Upper lobe of left lung (tissue), 4 donors: ENCODE measurements at regions not wholly inside any gene's neighbourhood (a gene's known extent, or its start where the extent isn't known, plus 50 kb on each side); places are given as distances from the start of the nearest gene placed in this dataset.

Source experiments
- EP300 ChIP-seq, 4 donors: sonication (generic); formaldehyde crosslinking; IDR thresholded peaks; one replicate each; pipeline ENCODE4 v1.5.1; 2017; ENCODE audit warnings: antibody characterized with exemption in 4 of 4, control low read depth in 2 of 4
- POLR2A ChIP-seq, 4 donors: fragments of 450-650 bp; IDR thresholded peaks; one replicate each; pipeline ENCODE4 v1.5.1; 2016 to 2017; ENCODE audit warnings: antibody characterized with exemption in 4 of 4, mild to moderate bottlenecking in 2 of 4
- POLR2AphosphoS5 ChIP-seq, 2 donors: sonication (generic); formaldehyde crosslinking; IDR thresholded peaks; one replicate each; pipeline ENCODE4 v1.5.1; 2017; ENCODE audit warnings: antibody characterized with exemption in 2 of 2
- TF ChIP-seq, protein P1 (sequence below), 6 experiments: fragments of 450-650 bp in 4 of 6; fragments of 200-600 bp in 2 of 6; sonication (generic) in 2 of 6; IDR thresholded peaks; one replicate each; pipeline ENCODE4 v1.5.1; 2016 to 2019; ENCODE audit warnings: antibody characterized with exemption in 6 of 6

DNA sequence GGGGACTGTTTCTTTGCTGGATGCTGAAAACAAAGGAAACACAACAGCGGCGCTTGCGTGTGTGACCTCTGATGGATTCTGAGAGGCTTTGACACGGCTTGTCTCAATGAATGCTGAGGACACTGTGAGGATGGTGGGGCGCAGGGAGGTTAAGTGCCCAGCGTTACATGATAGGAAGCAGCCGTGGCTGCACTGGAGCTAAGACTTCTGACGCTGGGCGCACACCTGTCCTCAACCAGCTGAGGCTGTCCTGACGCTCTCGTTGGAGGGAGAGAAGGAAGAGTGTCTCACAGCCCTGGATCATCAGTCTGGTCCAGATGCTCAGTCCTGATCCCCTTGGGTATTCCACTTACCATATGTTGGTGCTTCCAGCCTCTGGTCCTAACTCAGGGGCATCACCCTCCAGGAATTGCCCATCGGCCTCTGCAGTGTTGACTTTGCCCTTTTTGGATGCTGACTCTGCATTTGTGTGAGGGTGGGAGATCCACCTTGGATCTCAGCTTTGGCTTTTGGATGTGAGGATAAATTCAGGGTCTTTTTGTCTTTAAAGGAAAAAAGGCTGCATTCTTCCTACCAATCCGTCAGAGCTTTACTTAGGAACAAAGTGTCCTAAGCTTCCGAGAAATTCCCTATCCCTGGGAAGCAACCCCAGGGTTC lies 125.2 kb downstream of the ZNF664 start:
- TF ChIP-seq, protein P1, sequence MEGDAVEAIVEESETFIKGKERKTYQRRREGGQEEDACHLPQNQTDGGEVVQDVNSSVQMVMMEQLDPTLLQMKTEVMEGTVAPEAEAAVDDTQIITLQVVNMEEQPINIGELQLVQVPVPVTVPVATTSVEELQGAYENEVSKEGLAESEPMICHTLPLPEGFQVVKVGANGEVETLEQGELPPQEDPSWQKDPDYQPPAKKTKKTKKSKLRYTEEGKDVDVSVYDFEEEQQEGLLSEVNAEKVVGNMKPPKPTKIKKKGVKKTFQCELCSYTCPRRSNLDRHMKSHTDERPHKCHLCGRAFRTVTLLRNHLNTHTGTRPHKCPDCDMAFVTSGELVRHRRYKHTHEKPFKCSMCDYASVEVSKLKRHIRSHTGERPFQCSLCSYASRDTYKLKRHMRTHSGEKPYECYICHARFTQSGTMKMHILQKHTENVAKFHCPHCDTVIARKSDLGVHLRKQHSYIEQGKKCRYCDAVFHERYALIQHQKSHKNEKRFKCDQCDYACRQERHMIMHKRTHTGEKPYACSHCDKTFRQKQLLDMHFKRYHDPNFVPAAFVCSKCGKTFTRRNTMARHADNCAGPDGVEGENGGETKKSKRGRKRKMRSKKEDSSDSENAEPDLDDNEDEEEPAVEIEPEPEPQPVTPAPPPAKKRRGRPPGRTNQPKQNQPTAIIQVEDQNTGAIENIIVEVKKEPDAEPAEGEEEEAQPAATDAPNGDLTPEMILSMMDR (IDR thresholded peaks at IDR 0.05) = no peak
- TF ChIP-seq POLR2AphosphoS5 (IDR thresholded peaks at IDR 0.05) = no peak
- TF ChIP-seq POLR2A (IDR thresholded peaks at IDR 0.05) = no peak
- peak in 1 of 4 donors; percentile 18 for TF ChIP-seq EP300 (IDR thresholded peaks at IDR 0.05)
